Breast epithelium (tissue), 3 donors: ENCODE measurements at regions not wholly inside any gene's neighbourhood (a gene's known extent, or its start where the extent isn't known, plus 50 kb on each side); places are given as distances from the start of the nearest gene placed in this dataset.

ENCODE experiments used
- POLR2AphosphoS5 ChIP-seq, 3 donors: sonication (generic); formaldehyde crosslinking; IDR thresholded peaks; one replicate each; pipeline ENCODE4 v1.6.1; 2017; ENCODE audit warnings: antibody characterized with exemption in 3 of 3
- TF ChIP-seq, protein P1 (sequence below), 3 donors: fragments of 450-650 bp; IDR thresholded peaks; one replicate each; pipeline ENCODE4 v1.5.1; 2016 to 2017; ENCODE audit warnings: antibody characterized with exemption in 3 of 3, mild to moderate bottlenecking in 3 of 3, moderate library complexity in 3 of 3

DNA sequence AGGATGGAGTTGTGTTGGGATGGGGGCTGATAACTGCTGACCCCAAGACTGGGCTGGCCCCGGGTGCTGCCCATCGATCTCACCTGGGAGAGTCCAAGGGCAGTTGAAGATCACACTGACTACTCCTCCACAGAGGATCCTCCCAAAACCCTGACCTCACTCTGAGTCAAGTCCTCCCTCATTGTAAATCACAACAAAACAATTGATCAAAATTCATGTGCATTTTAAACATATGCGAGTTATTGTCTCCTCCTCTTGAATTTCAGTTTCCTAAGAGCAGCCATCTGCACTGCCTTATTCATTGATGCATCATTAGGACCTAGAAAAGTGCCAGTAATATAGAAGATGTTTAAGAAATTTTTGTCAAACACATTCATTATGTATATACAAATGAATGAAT, 273.6 kb downstream of the C1orf94 start:
- TF ChIP-seq, protein P1, sequence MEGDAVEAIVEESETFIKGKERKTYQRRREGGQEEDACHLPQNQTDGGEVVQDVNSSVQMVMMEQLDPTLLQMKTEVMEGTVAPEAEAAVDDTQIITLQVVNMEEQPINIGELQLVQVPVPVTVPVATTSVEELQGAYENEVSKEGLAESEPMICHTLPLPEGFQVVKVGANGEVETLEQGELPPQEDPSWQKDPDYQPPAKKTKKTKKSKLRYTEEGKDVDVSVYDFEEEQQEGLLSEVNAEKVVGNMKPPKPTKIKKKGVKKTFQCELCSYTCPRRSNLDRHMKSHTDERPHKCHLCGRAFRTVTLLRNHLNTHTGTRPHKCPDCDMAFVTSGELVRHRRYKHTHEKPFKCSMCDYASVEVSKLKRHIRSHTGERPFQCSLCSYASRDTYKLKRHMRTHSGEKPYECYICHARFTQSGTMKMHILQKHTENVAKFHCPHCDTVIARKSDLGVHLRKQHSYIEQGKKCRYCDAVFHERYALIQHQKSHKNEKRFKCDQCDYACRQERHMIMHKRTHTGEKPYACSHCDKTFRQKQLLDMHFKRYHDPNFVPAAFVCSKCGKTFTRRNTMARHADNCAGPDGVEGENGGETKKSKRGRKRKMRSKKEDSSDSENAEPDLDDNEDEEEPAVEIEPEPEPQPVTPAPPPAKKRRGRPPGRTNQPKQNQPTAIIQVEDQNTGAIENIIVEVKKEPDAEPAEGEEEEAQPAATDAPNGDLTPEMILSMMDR (IDR thresholded peaks at IDR 0.05), result no peak
- TF ChIP-seq POLR2AphosphoS5 (IDR thresholded peaks at IDR 0.05), result no peak
